ENCODE measurements at regions not wholly inside any gene's neighbourhood (a gene's known extent, or its start where the extent isn't known, plus 50 kb on each side); places are given as distances from the start of the nearest gene placed in this dataset.

- TF ChIP-seq CTCF (IDR thresholded peaks at IDR 0.05) = no peak
- DNase-seq (no peak), ATAC-seq (peak; percentile 77 to 93)
- Histone ChIP-seq H3K4me3 (no peak overlapping the region), H3K4me1 (peaks cover 14% of the 10 kb centered on the region), H3K36me3 (no peaks in the 10 kb centered on the region), H3K9me3 (no peaks in the 10 kb centered on the region), H3K27ac (no peak overlapping the region), H3K27me3 (ENCODE audit: low read depth) (no peaks in the 10 kb centered on the region)
- intact Hi-C loops (cut with DNase I) = no loop called here
Measured at GRCh38 chr6:43871933-43872332, 101.9 kb downstream of the VEGFA start.

GRCh38 chr6:43871284-43871683 is 101.3 kb downstream of the VEGFA start:
- no peaks in the 10 kb centered on the region for H3K27me3 ChIP-seq (ENCODE audit: low read depth)
- H3K27ac ChIP-seq = no peak overlapping the region
- H3K4me3 ChIP-seq = no peak overlapping the region
- no peak for TF ChIP-seq CTCF (IDR thresholded peaks at IDR 0.05)
- DNase-seq (no peak), ATAC-seq (no peak)
- H3K36me3 ChIP-seq = no peaks in the 10 kb centered on the region
- H3K9me3 ChIP-seq = no peaks in the 10 kb centered on the region
- H3K4me1 ChIP-seq = peaks cover 14% of the 10 kb centered on the region
- intact Hi-C loops (cut with DNase I) = no loop called here

- Histone ChIP-seq H3K9me3 (no peaks in the 10 kb centered on the region), H3K4me3 (no peak overlapping the region), H3K4me1 (peaks cover 14% of the 10 kb centered on the region), H3K36me3 (no peaks in the 10 kb centered on the region), H3K27me3 (ENCODE audit: low read depth) (no peaks in the 10 kb centered on the region), H3K27ac (no peak overlapping the region)
- intact Hi-C loops (cut with DNase I) = no loop called here
- no peak for DNase-seq
- ATAC-seq = no peak
- TF ChIP-seq CTCF (IDR thresholded peaks at IDR 0.05) = no peak
Measured at GRCh38 chr6:43870660-43871061, 100.7 kb downstream of the VEGFA start.

DNA sequence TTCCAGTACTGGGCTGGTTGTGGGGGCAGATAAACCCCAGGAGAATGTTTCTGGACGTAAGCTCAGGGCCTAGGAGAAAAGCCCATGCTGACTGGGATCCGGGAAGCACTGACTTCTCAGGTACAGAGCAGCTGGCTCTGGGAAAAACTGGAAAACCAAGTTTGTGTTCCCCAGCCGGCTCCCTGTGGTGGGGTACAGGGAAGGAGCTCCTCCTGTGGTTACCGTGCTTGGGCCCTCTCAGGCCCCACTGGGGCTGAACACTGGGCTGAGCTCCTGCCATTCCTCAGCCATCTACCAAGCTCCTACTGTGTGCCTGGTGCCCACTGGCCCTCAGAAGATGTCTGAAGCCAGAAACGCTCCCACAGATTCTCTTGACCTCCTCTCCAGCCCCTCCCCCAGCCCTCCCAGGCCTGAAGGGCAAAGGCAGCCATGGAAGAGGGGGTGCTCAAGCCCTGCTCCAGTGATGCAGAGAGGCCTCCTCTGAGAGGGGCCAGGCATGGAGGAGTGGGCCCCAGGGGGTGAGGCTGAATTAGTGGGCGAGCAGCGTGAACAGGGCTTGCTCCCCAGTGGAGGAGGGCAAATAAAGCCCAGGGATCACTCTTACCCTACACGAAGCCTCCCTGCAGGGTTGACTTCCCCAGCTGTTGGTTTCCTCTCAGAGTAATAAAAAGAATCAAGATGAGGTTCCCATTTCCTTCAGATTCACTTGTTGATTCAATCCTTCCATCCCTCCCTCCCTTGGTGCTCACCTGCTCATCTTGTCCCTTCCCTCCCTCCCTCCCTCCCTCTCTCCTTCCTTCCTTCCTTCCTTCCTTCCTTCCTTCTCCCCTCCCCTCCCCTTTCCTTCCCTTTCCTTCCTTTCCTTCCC is 100.0 kb downstream of the VEGFA start:
- no peaks in the 10 kb centered on the region for H3K9me3 ChIP-seq
- H3K27ac ChIP-seq = no peak overlapping the region
- no peak for ATAC-seq
- intact Hi-C loops (cut with DNase I) = no loop called here
- DNase-seq = peak; percentile 14
- H3K4me3 ChIP-seq = no peak overlapping the region
- H3K27me3 ChIP-seq (ENCODE audit: low read depth) = no peaks in the 10 kb centered on the region
- H3K36me3 ChIP-seq = no peaks in the 10 kb centered on the region
- peaks cover 14% of the 10 kb centered on the region for H3K4me1 ChIP-seq
- TF ChIP-seq CTCF (IDR thresholded peaks at IDR 0.05) = no peak

DNA sequence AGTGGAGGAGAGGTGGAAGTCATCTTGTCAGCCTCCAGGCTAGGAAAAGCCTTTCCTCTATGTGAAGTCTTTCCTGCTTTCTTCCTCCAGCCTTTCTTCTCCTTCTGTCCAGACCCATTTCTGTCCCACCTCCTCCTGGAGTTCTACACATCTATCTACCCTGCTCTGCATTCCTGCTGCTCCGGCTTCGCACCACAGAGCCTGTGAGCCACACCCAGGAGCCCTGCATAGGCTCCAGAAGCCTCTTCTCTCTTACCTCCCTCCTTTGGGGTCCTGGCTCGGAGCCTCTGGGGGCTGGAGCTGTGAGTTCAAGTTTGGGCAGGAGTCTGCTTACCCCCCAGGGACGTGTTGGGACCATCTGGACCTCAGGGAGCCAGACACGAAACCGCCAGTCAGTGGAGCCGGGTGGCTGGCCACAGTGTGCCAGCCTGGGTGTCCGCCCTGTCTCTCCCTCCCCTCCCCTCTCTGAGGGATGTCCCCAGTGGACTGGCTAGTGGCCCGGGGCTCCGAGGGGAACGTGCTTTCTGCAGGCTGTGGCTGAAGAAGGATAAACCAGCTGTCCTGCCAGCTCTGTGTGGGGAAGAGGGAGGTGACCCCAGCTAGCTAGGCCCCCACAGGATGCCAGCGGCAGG is 99.2 kb downstream of the VEGFA start:
- peaks cover 6% of the 10 kb centered on the region for H3K27me3 ChIP-seq (ENCODE audit: low read depth)
- no peak overlapping the region for H3K27ac ChIP-seq
- H3K4me3 ChIP-seq = no peak overlapping the region
- no peak for ATAC-seq
- H3K36me3 ChIP-seq = no peaks in the 10 kb centered on the region
- H3K9me3 ChIP-seq = no peaks in the 10 kb centered on the region
- peak; percentile 34 for DNase-seq
- no peak for TF ChIP-seq CTCF (IDR thresholded peaks at IDR 0.05)
- intact Hi-C loops (cut with DNase I) = no loop called here
- peaks cover 14% of the 10 kb centered on the region for H3K4me1 ChIP-seq

Measured in lower lobe of right lung (tissue), 2 donors.